K562 (cell line): ENCODE measurements at regions not wholly inside any gene's neighbourhood (a gene's known extent, or its start where the extent isn't known, plus 50 kb on each side); places are given as distances from the start of the nearest gene placed in this dataset.

ENCODE experiments used
- ELF4 ChIP-seq: fragments of 450-650 bp; formaldehyde crosslinking; IDR thresholded peaks from 2 replicates; pipeline ENCODE4 v1.4.0; 2022; ENCODE audit warnings: missing genetic modification characterization
- POLR2A ChIP-seq: fragments of 450-650 bp; conservative IDR thresholded peaks from 2 replicates; pipeline ENCODE4 v1.6.1; 2016
- TF ChIP-seq, protein P1 (sequence below), 3 experiments: IDR thresholded peaks in 2 of 3; conservative IDR thresholded peaks in 1 of 3; 2 replicates each; pipeline ENCODE4 v1.5.1; 2011 to 2012; ENCODE audit warnings: low read length in 3 of 3, mild to moderate bottlenecking in 3 of 3, control low read depth in 2 of 3, improper control_type of control experiment in 1 of 3, inconsistent platforms in 1 of 3, low read depth in 1 of 3, mixed read lengths in 1 of 3, moderate library complexity in 1 of 3; ENCODE audit not compliant: insufficient read depth in 2 of 3

DNA sequence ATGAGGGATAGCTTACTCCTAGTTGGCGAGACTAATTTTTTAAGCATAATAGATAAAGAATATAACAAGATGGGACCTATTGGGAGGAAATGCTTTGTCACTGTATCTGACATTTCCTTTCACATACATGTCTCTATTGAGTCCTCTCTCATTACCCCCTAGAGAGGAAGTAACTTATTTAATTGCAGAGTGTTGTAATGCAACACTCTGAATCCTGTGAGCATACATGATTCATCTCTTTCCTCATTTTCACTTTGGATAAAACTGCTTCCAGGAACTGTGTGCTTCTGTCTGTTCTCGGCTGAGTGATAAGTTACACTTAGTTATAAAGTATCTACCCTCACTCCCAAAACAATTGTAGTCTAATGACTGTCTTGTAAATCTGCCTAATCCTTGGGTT, 266.1 kb upstream of the ANXA10 start:
- TF ChIP-seq ELF4 (CRISPR knock-in tag) = no peak
- TF ChIP-seq, protein P1, sequence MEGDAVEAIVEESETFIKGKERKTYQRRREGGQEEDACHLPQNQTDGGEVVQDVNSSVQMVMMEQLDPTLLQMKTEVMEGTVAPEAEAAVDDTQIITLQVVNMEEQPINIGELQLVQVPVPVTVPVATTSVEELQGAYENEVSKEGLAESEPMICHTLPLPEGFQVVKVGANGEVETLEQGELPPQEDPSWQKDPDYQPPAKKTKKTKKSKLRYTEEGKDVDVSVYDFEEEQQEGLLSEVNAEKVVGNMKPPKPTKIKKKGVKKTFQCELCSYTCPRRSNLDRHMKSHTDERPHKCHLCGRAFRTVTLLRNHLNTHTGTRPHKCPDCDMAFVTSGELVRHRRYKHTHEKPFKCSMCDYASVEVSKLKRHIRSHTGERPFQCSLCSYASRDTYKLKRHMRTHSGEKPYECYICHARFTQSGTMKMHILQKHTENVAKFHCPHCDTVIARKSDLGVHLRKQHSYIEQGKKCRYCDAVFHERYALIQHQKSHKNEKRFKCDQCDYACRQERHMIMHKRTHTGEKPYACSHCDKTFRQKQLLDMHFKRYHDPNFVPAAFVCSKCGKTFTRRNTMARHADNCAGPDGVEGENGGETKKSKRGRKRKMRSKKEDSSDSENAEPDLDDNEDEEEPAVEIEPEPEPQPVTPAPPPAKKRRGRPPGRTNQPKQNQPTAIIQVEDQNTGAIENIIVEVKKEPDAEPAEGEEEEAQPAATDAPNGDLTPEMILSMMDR (IDR thresholded peaks at IDR 0.05 in 2 of 3, conservative IDR thresholded peaks at IDR 0.05 in 1 of 3; ENCODE audit: insufficient read depth in 2 of 3, low read depth in 1 of 3, low read length in 3 of 3) = no peak
- TF ChIP-seq POLR2A = no peak
